ENCODE measurements at regions not wholly inside any gene's neighbourhood (a gene's known extent, or its start where the extent isn't known, plus 50 kb on each side); places are given as distances from the start of the nearest gene placed in this dataset.
A peak's percentile ranks its signal among the peaks of the same experiment; 100 is the strongest.
"Not testable (repeated sequence)": the region's sequence is repeated elsewhere in the genome, so short reads cannot be mapped to it uniquely, and the experiment has no call there.

- H3K27ac ChIP-seq = no peak overlapping the region
- H3K36me3 ChIP-seq = no peaks in the 10 kb centered on the region
- no peak for TF ChIP-seq CTCF (IDR thresholded peaks at IDR 0.05; ENCODE audit: low read depth, low read length)
- no peak overlapping the region for H3K4me3 ChIP-seq
- H3K27me3 ChIP-seq = no peaks in the 10 kb centered on the region
- H3K4me1 ChIP-seq (ENCODE audit: low read depth) = no peaks in the 10 kb centered on the region
- DNase-seq (ENCODE audit: low read depth in 1 of 2, low spot score in 1 of 2) = no peak
- no peaks in the 10 kb centered on the region for H3K9me3 ChIP-seq (ENCODE audit: low read depth)
Measured at GRCh38 chr10:52583336-52583735, 189.2 kb downstream of the MBL2 start.

GRCh38 chr10:52586710-52587109, 185.9 kb downstream of the MBL2 start:
- H3K4me1 ChIP-seq (ENCODE audit: low read depth) = no peaks in the 10 kb centered on the region
- H3K4me3 ChIP-seq = no peak overlapping the region
- H3K27me3 ChIP-seq = no peaks in the 10 kb centered on the region
- no peak for DNase-seq (ENCODE audit: low read depth in 1 of 2, low spot score in 1 of 2)
- H3K9me3 ChIP-seq (ENCODE audit: low read depth) = no peaks in the 10 kb centered on the region
- TF ChIP-seq CTCF (IDR thresholded peaks at IDR 0.05; ENCODE audit: low read depth, low read length) = no peak
- H3K27ac ChIP-seq = no peak overlapping the region
- no peaks in the 10 kb centered on the region for H3K36me3 ChIP-seq

GRCh38 chr10:52597189-52597863, 175.3 kb downstream of the MBL2 start:
- TF ChIP-seq CTCF (IDR thresholded peaks at IDR 0.05; ENCODE audit: low read depth, low read length) = no peak
- no peaks in the 10 kb centered on the region for H3K27me3 ChIP-seq
- peak in 1 of 2 donors; percentile 40 for DNase-seq (ENCODE audit: low read depth in 1 of 2, low spot score in 1 of 2)
- H3K9me3 ChIP-seq (ENCODE audit: low read depth) = no peaks in the 10 kb centered on the region
- no peaks in the 10 kb centered on the region for H3K36me3 ChIP-seq
- no peak overlapping the region for H3K4me3 ChIP-seq
- no peak overlapping the region for H3K27ac ChIP-seq
- H3K4me1 ChIP-seq (ENCODE audit: low read depth) = no peaks in the 10 kb centered on the region

GRCh38 chr10:52598936-52599335, 173.6 kb downstream of the MBL2 start:
- Histone ChIP-seq H3K4me3 (no peak overlapping the region), H3K36me3 (no peaks in the 10 kb centered on the region), H3K27ac (no peak overlapping the region), H3K27me3 (no peaks in the 10 kb centered on the region), H3K4me1 (ENCODE audit: low read depth) (no peaks in the 10 kb centered on the region), H3K9me3 (ENCODE audit: low read depth) (no peaks in the 10 kb centered on the region)
- TF ChIP-seq CTCF (IDR thresholded peaks at IDR 0.05; ENCODE audit: low read depth, low read length) = no peak
- no peak for DNase-seq (ENCODE audit: low read depth in 1 of 2, low spot score in 1 of 2)

GRCh38 chr10:52599551-52600200, 172.9 kb downstream of the MBL2 start:
- Histone ChIP-seq H3K9me3 (ENCODE audit: low read depth) (no peaks in the 10 kb centered on the region), H3K4me3 (no peak overlapping the region), H3K27me3 (no peaks in the 10 kb centered on the region), H3K36me3 (no peaks in the 10 kb centered on the region), H3K27ac (no peak overlapping the region), H3K4me1 (ENCODE audit: low read depth) (no peaks in the 10 kb centered on the region)
- peak in 1 of 2 donors; percentile 11 for DNase-seq (ENCODE audit: low read depth in 1 of 2, low spot score in 1 of 2)
- no peak for TF ChIP-seq CTCF (IDR thresholded peaks at IDR 0.05; ENCODE audit: low read depth, low read length)

- H3K36me3 ChIP-seq; H3K4me1 ChIP-seq (ENCODE audit: low read depth); H3K27me3 ChIP-seq; H3K4me3 ChIP-seq; H3K9me3 ChIP-seq (ENCODE audit: low read depth); H3K27ac ChIP-seq: not testable (repeated sequence)
- DNase-seq (ENCODE audit: low read depth in 1 of 2, low spot score in 1 of 2) = peak in 1 of 2 donors; percentile 59
Measured at GRCh38 chr10:52604131-52604530, 168.5 kb downstream of the MBL2 start.
